ENCODE measurements at regions not wholly inside any gene's neighbourhood (a gene's known extent, or its start where the extent isn't known, plus 50 kb on each side); places are given as distances from the start of the nearest gene placed in this dataset.
"Not testable (repeated sequence)": the region's sequence is repeated elsewhere in the genome, so short reads cannot be mapped to it uniquely, and the experiment has no call there.

GRCh38 chr13:56510836-56511235 is 629.9 kb upstream of the PRR20A start:
- 78 to 91% (median 82%) methylated on average over 2 of the region's 2 CpGs for WGBS, 5 donors
- no peak for DNase-seq
- TF ChIP-seq CTCF (IDR thresholded peaks at IDR 0.05 in 8 of 11, conservative IDR thresholded peaks at IDR 0.05 in 3 of 11) (no peak), POLR2A (IDR thresholded peaks at IDR 0.05) (no peak), POLR2AphosphoS5 (IDR thresholded peaks at IDR 0.05) (no peak)
- no peaks in the 10 kb centered on the region for H3K36me3 ChIP-seq
- H3K27ac ChIP-seq, result no peak overlapping the region
- H3K4me3 ChIP-seq, result no peak overlapping the region
- H3K27me3 ChIP-seq (replicated peaks in 1 of 7), result no peaks in the 10 kb centered on the region
- no peaks in the 10 kb centered on the region for H3K4me1 ChIP-seq
- H3K9me3 ChIP-seq, result peaks cover 0 to 15% (median 5%) of the 10 kb centered on the region in 8 donors
- intact Hi-C loops (cut with DNase I; ENCODE audit: low total_unique reads), result no loop called here

- DNase-seq; H3K4me1 ChIP-seq; H3K36me3 ChIP-seq; H3K4me3 ChIP-seq; intact Hi-C loops (cut with DNase I; ENCODE audit: low total_unique reads); H3K27me3 ChIP-seq (replicated peaks in 1 of 7); H3K27ac ChIP-seq: not testable (repeated sequence)
- peaks cover 0 to 17% (median 5%) of the 10 kb centered on the region in 8 donors for H3K9me3 ChIP-seq
- WGBS, 5 donors, result 71 to 82% (median 80%) methylated on average over 2 of the region's 2 CpGs
These were observed 628.4 kb upstream of the PRR20A start for GRCh38 chr13:56512336-56512735.

- no peak for TF ChIP-seq CTCF (IDR thresholded peaks at IDR 0.05 in 8 of 11, conservative IDR thresholded peaks at IDR 0.05 in 3 of 11)
- TF ChIP-seq POLR2A (IDR thresholded peaks at IDR 0.05), result no peak
- TF ChIP-seq POLR2AphosphoS5 (IDR thresholded peaks at IDR 0.05), result no peak
- 44 to 85% (median 58%) methylated on average over 1 of the region's 1 CpG for WGBS, 5 donors
- intact Hi-C loops (cut with DNase I; ENCODE audit: low total_unique reads), result no loop called here
These were observed 625.3 kb upstream of the PRR20A start for GRCh38 chr13:56515441-56515840.

GRCh38 chr13:56528040-56528790 is 612.5 kb upstream of the PRR20A start:
- peaks cover 0 to 28% (median 4%) of the 10 kb centered on the region in 8 donors for H3K9me3 ChIP-seq
- no peaks in the 10 kb centered on the region for H3K36me3 ChIP-seq
- no peaks in the 10 kb centered on the region for H3K27me3 ChIP-seq (replicated peaks in 1 of 7)
- no peaks in the 10 kb centered on the region for H3K4me1 ChIP-seq
- intact Hi-C loops (cut with DNase I; ENCODE audit: low total_unique reads), result no loop called here
- no peak for TF ChIP-seq POLR2AphosphoS5 (IDR thresholded peaks at IDR 0.05)
- H3K4me3 ChIP-seq, result no peak overlapping the region
- H3K27ac ChIP-seq, result peak overlapping the region in 4 of 8 donors; percentile 28 to 58 (median 40)
- DNase-seq, result no peak
- WGBS, 5 donors, result 35 to 57% (median 52%) methylated on average over 1 of the region's 1 CpG

More at GRCh38 chr13:56515441-56515840, 625.3 kb upstream of the PRR20A start:
- no peak for DNase-seq
- no peaks in the 10 kb centered on the region for H3K36me3 ChIP-seq
- no peaks in the 10 kb centered on the region for H3K4me1 ChIP-seq
- H3K27me3 ChIP-seq (replicated peaks in 1 of 7), result no peaks in the 10 kb centered on the region
- H3K27ac ChIP-seq, result no peak overlapping the region
- no peak overlapping the region for H3K4me3 ChIP-seq
- H3K9me3 ChIP-seq, result peaks cover 0 to 24% (median 9%) of the 10 kb centered on the region in 8 donors

- TF ChIP-seq CTCF (IDR thresholded peaks at IDR 0.05 in 8 of 11, conservative IDR thresholded peaks at IDR 0.05 in 3 of 11) (no peak), POLR2A (IDR thresholded peaks at IDR 0.05) (no peak), POLR2AphosphoS5 (IDR thresholded peaks at IDR 0.05) (no peak)
- DNase-seq, result no peak
- H3K4me3 ChIP-seq, result no peak overlapping the region
- 83 to 100% (median 95%) methylated on average over 1 of the region's 1 CpG for WGBS, 5 donors
- H3K9me3 ChIP-seq, result peaks cover 0 to 13% (median 0%) of the 10 kb centered on the region in 8 donors
- H3K36me3 ChIP-seq, result no peaks in the 10 kb centered on the region
- H3K27me3 ChIP-seq (replicated peaks in 1 of 7), result no peaks in the 10 kb centered on the region
- intact Hi-C loops (cut with DNase I; ENCODE audit: low total_unique reads), result no loop called here
- no peaks in the 10 kb centered on the region for H3K4me1 ChIP-seq
- no peak overlapping the region for H3K27ac ChIP-seq
These were observed 610.6 kb upstream of the PRR20A start for GRCh38 chr13:56530096-56530495.

GRCh38 chr13:56547921-56548320 is 592.8 kb upstream of the PRR20A start:
- 93 to 98% (median 94%) methylated on average over 11 of the region's 11 CpGs for WGBS, 5 donors
- H3K36me3 ChIP-seq; H3K4me1 ChIP-seq; intact Hi-C loops (cut with DNase I; ENCODE audit: low total_unique reads); H3K27ac ChIP-seq; H3K27me3 ChIP-seq (replicated peaks in 1 of 7); H3K4me3 ChIP-seq: not testable (repeated sequence)
- DNase-seq, result peak; percentile 43
- H3K9me3 ChIP-seq, result peaks cover 0 to 19% (median 2%) of the 10 kb centered on the region in 8 donors

Data from spleen (tissue), 11 donors.